ENCODE measurements at regions not wholly inside any gene's neighbourhood (a gene's known extent, or its start where the extent isn't known, plus 50 kb on each side); places are given as distances from the start of the nearest gene placed in this dataset.

- Histone ChIP-seq H3K36me3 (ENCODE audit: control insufficient read depth, insufficient read depth, low read length) (no peaks in the 10 kb centered on the region), H3K4me3 (ENCODE audit: low read depth, low read length) (no peak overlapping the region), H3K27me3 (replicated peaks; ENCODE audit: control insufficient read depth, insufficient read depth, low read length) (no peaks in the 10 kb centered on the region), H3K4me1 (peaks cover 7% of the 10 kb centered on the region), H3K9me3 (no peaks in the 10 kb centered on the region)
- intact Hi-C loops (cut with micrococcal nuclease; ENCODE audit: unreplicated experiment) = no loop called here
- Mint-ChIP-seq H3K4me3 (ENCODE audit: unreplicated experiment) (no peak overlapping the region), H3K27me3 (ENCODE audit: insufficient read depth, unreplicated experiment) (no peaks in the 10 kb centered on the region), H3K9me3 (ENCODE audit: unreplicated experiment) (peaks cover 51% of the 10 kb centered on the region), H3K36me3 (ENCODE audit: insufficient read depth, unreplicated experiment) (no peaks in the 10 kb centered on the region), H3K27ac (ENCODE audit: unreplicated experiment) (no peak overlapping the region), H3K4me1 (ENCODE audit: low read depth, unreplicated experiment) (peaks cover 17% of the 10 kb centered on the region)
- POLR2A ChIA-PET = no interaction called here
- TF ChIP-seq CTCF (IDR thresholded peaks at IDR 0.05; ENCODE audit: insufficient read depth in 1 of 2, low read depth in 1 of 2, low read length in 1 of 2, severe bottlenecking in 1 of 2, unreplicated experiment in 1 of 2) = no peak
- BruUV-seq (replicated peaks) = no TSS peak
- CTCF ChIA-PET = no interaction called here
- no peak for DNase-seq
These were observed 177.9 kb upstream of the KITLG start for GRCh38 chr12:88758176-88758575.

- intact Hi-C loops (cut with micrococcal nuclease; ENCODE audit: unreplicated experiment) = no loop called here
- Mint-ChIP-seq H3K27me3 (ENCODE audit: insufficient read depth, unreplicated experiment) (no peaks in the 10 kb centered on the region), H3K4me1 (ENCODE audit: low read depth, unreplicated experiment) (peaks cover 23% of the 10 kb centered on the region), H3K9me3 (ENCODE audit: unreplicated experiment) (peaks cover 49% of the 10 kb centered on the region), H3K27ac (ENCODE audit: unreplicated experiment) (no peak overlapping the region), H3K4me3 (ENCODE audit: unreplicated experiment) (no peak overlapping the region), H3K36me3 (ENCODE audit: insufficient read depth, unreplicated experiment) (no peaks in the 10 kb centered on the region)
- Histone ChIP-seq H3K9me3 (no peaks in the 10 kb centered on the region), H3K27me3 (replicated peaks; ENCODE audit: control insufficient read depth, insufficient read depth, low read length) (no peaks in the 10 kb centered on the region), H3K4me1 (peaks cover 14% of the 10 kb centered on the region), H3K4me3 (ENCODE audit: low read depth, low read length) (no peak overlapping the region), H3K36me3 (ENCODE audit: control insufficient read depth, insufficient read depth, low read length) (no peaks in the 10 kb centered on the region)
- CTCF ChIA-PET = no interaction called here
- DNase-seq = no peak
- no TSS peak for BruUV-seq (replicated peaks)
- TF ChIP-seq CTCF (IDR thresholded peaks at IDR 0.05; ENCODE audit: insufficient read depth in 1 of 2, low read depth in 1 of 2, low read length in 1 of 2, severe bottlenecking in 1 of 2, unreplicated experiment in 1 of 2) = no peak
- POLR2A ChIA-PET = no interaction called here
These were observed 176.6 kb upstream of the KITLG start for GRCh38 chr12:88756917-88757316.

GRCh38 chr12:88756153-88756552, 175.9 kb upstream of the KITLG start:
- Histone ChIP-seq H3K9me3 (no peaks in the 10 kb centered on the region), H3K4me1 (peaks cover 19% of the 10 kb centered on the region), H3K27me3 (replicated peaks; ENCODE audit: control insufficient read depth, insufficient read depth, low read length) (no peaks in the 10 kb centered on the region), H3K4me3 (ENCODE audit: low read depth, low read length) (no peak overlapping the region), H3K36me3 (ENCODE audit: control insufficient read depth, insufficient read depth, low read length) (no peaks in the 10 kb centered on the region)
- no peak for TF ChIP-seq CTCF (IDR thresholded peaks at IDR 0.05; ENCODE audit: insufficient read depth in 1 of 2, low read depth in 1 of 2, low read length in 1 of 2, severe bottlenecking in 1 of 2, unreplicated experiment in 1 of 2)
- Mint-ChIP-seq H3K36me3 (ENCODE audit: insufficient read depth, unreplicated experiment) (no peaks in the 10 kb centered on the region), H3K9me3 (ENCODE audit: unreplicated experiment) (peaks cover 46% of the 10 kb centered on the region), H3K4me3 (ENCODE audit: unreplicated experiment) (no peak overlapping the region), H3K27me3 (ENCODE audit: insufficient read depth, unreplicated experiment) (no peaks in the 10 kb centered on the region), H3K27ac (ENCODE audit: unreplicated experiment) (no peak overlapping the region), H3K4me1 (ENCODE audit: low read depth, unreplicated experiment) (peaks cover 24% of the 10 kb centered on the region)
- DNase-seq = no peak
- intact Hi-C loops (cut with micrococcal nuclease; ENCODE audit: unreplicated experiment) = no loop called here
- CTCF ChIA-PET = no interaction called here
- BruUV-seq (replicated peaks) = no TSS peak
- POLR2A ChIA-PET = no interaction called here

All from Caco-2 (cell line).